Body of pancreas (tissue), 4 donors: ENCODE measurements at regions not wholly inside any gene's neighbourhood (a gene's known extent, or its start where the extent isn't known, plus 50 kb on each side); places are given as distances from the start of the nearest gene placed in this dataset.

Experiments
- CTCF ChIP-seq, 7 experiments: fragments of 450-650 bp in 4 of 7; fragments of 200-600 bp in 3 of 7; sonication (generic) in 3 of 7; IDR thresholded peaks; one replicate each; pipeline ENCODE4 v1.5.1; 2016 to 2019; ENCODE audit warnings: antibody characterized with exemption in 7 of 7
- POLR2A ChIP-seq, 3 donors: fragments of 450-650 bp; IDR thresholded peaks; one replicate each; pipeline ENCODE4 v1.6.1; 2016; ENCODE audit warnings: antibody characterized with exemption in 3 of 3, mild to moderate bottlenecking in 2 of 3

GRCh38 chr3:168968609-168969008 lies 694.9 kb downstream of the MECOM start:
- TF ChIP-seq POLR2A (IDR thresholded peaks at IDR 0.05) = no peak
- no peak for TF ChIP-seq CTCF (IDR thresholded peaks at IDR 0.05)
